CD4-positive, alpha-beta T cell (primary cell): ENCODE measurements at regions not wholly inside any gene's neighbourhood (a gene's known extent, or its start where the extent isn't known, plus 50 kb on each side); places are given as distances from the start of the nearest gene placed in this dataset.
"Not testable (repeated sequence)": the region's sequence is repeated elsewhere in the genome, so short reads cannot be mapped to it uniquely, and the experiment has no call there.

ENCODE experiments used
- ATAC-seq: fragments of 200-7000 bp; cut with Tn5 transposase; one replicate; pipeline ENCODE4 v1.10.0; 2022; ENCODE audit warnings: mild to moderate bottlenecking; ENCODE audit not compliant: poor library complexity
- CTCF ChIA-PET: fragments of 350-600 bp; sonication (Branson Sonifier 250); formaldehyde crosslinking; loops from one replicate; lab custom pipeline; 2021; ENCODE audit warnings: antibody characterized with exemption, inconsistent platforms; lab: Charles Lee
- POLR2A ChIA-PET: fragments of 350-600 bp; sonication (Branson Sonifier 250); formaldehyde crosslinking; loops from one replicate; lab custom pipeline; 2021; ENCODE audit warnings: antibody characterized with exemption, inconsistent platforms; lab: Charles Lee
- DNase-seq, 14 experiments: peaks; one replicate each; pipeline ENCODE4 v3.0.0-alpha.2; 2013 to 2020; ENCODE audit warnings: mixed read lengths in 2 of 14
- H3K27ac ChIP-seq, 2 donors: one replicate each; pipeline versions ENCODE4 v1.5.1 to v1.7.0; 2013; ENCODE audit warnings: low read length in 2 of 2, low read depth in 1 of 2, mild to moderate bottlenecking in 1 of 2
- H3K27me3 ChIP-seq, 2 experiments: 1 replicate in 1 of 2; 2 replicates in 1 of 2; pipeline versions ENCODE4 v1.6.1 to v1.7.0; 2013; ENCODE audit warnings: low read length in 2 of 2, control low read depth in 1 of 2, mild to moderate bottlenecking in 1 of 2, moderate library complexity in 1 of 2; ENCODE audit not compliant: insufficient read depth in 2 of 2, control insufficient read depth in 1 of 2
- H3K36me3 ChIP-seq: one replicate; pipeline ENCODE4 v1.6.1; 2013; ENCODE audit warnings: low read length, control low read depth; ENCODE audit not compliant: insufficient read depth
- H3K4me1 ChIP-seq: one replicate; pipeline ENCODE4 v1.6.1; 2013; ENCODE audit warnings: low read length, control low read depth; ENCODE audit not compliant: insufficient read depth
- H3K4me3 ChIP-seq: one replicate; pipeline ENCODE4 v1.5.1; 2013; ENCODE audit warnings: mild to moderate bottlenecking, low read length, moderate library complexity
- H3K9me3 ChIP-seq, 2 experiments: 1 replicate in 1 of 2; 2 replicates in 1 of 2; pipeline versions ENCODE4 v1.6.1 to v1.7.0; 2013; ENCODE audit warnings: low read length in 2 of 2, mild to moderate bottlenecking in 2 of 2, control low read depth in 1 of 2, moderate library complexity in 1 of 2; ENCODE audit not compliant: control insufficient read depth in 1 of 2, insufficient read depth in 1 of 2
- H3K27ac Mint-ChIP-seq: one replicate; pipeline ENCODE4 v1.8.0; 2020; ENCODE audit warnings: mixed read lengths
- H3K27me3 Mint-ChIP-seq: one replicate; pipeline ENCODE4 v1.8.0; 2021; ENCODE audit warnings: mixed read lengths
- H3K36me3 Mint-ChIP-seq: one replicate; pipeline ENCODE4 v1.8.0; 2021; ENCODE audit warnings: low read depth, mixed read lengths
- H3K4me1 Mint-ChIP-seq: one replicate; pipeline ENCODE4 v1.8.0; 2021; ENCODE audit warnings: low read depth, mixed read lengths
- H3K4me3 Mint-ChIP-seq: one replicate; pipeline ENCODE4 v1.8.0; 2020; ENCODE audit warnings: mild to moderate bottlenecking, mixed read lengths
- H3K9me3 Mint-ChIP-seq: one replicate; pipeline ENCODE4 v1.8.0; 2020; ENCODE audit warnings: mixed read lengths
- intact Hi-C, 2 experiments: fragments of 100-400 bp; cut with DNase I in 1 of 2; cut with micrococcal nuclease in 1 of 2; formaldehyde crosslinking; loops; one replicate each; pipeline versions ENCODE4 v1.15.1 to v1.9.0; 2023 to 2025; cut with DNase I, micrococcal nuclease
- TF ChIP-seq, protein P1 (sequence below): fragments of 200-600 bp; IDR thresholded peaks from one replicate; pipeline ENCODE4 v1.8.0; 2022; ENCODE audit warnings: antibody characterized with exemption, mild to moderate bottlenecking

DNA sequence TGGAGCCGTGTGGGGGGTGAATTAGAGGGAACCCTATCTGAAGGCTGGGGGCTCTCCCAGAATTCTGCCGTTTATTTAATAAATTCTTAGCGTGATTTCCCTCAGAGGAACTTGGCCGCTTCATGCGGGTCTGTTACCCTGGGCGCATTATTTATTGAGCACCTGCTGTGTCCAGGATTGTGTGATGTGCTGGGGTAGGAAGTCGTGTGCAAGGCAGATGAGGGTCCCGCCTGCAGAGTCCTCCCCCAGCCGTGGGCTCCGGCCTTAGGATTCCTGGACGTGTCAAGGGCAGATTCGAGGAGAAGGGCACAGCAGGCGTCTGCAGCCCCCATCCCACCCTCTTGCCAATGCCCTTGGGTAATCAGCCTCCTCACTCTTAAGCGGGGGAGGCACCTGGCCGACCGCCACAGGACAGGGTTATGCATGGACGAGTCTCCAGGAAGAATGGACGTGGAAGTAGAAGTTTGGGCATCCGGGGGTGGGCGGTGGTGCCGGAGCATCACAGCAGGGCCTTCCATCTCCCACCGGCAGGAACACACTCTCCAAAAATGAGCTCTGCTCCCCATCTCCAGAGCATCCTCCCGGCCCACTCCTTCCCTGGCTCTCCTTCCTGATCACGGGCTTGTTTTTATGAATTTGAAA lies 233.3 kb upstream of the C1orf174 start:
- Mint-ChIP-seq H3K27me3 (peaks cover 7% of the 10 kb centered on the region), H3K36me3 (no peaks in the 10 kb centered on the region), H3K4me3 (no peak overlapping the region), H3K4me1 (no peaks in the 10 kb centered on the region), H3K9me3 (peaks cover 11% of the 10 kb centered on the region), H3K27ac (no peak overlapping the region)
- intact Hi-C loops = no loop called here
- POLR2A ChIA-PET = no interaction called here
- Histone ChIP-seq H3K36me3 (no peaks in the 10 kb centered on the region), H3K9me3 (peaks cover 0 to 20% of the 10 kb centered on the region in 2 experiments), H3K4me3 (no peak overlapping the region), H3K27ac (no peak overlapping the region), H3K4me1 (no peaks in the 10 kb centered on the region), H3K27me3 (peaks cover 0 to 2% of the 10 kb centered on the region in 2 experiments)
- DNase-seq (no peak), ATAC-seq (no peak)
- CTCF ChIA-PET = no interaction called here
- TF ChIP-seq, protein P1, sequence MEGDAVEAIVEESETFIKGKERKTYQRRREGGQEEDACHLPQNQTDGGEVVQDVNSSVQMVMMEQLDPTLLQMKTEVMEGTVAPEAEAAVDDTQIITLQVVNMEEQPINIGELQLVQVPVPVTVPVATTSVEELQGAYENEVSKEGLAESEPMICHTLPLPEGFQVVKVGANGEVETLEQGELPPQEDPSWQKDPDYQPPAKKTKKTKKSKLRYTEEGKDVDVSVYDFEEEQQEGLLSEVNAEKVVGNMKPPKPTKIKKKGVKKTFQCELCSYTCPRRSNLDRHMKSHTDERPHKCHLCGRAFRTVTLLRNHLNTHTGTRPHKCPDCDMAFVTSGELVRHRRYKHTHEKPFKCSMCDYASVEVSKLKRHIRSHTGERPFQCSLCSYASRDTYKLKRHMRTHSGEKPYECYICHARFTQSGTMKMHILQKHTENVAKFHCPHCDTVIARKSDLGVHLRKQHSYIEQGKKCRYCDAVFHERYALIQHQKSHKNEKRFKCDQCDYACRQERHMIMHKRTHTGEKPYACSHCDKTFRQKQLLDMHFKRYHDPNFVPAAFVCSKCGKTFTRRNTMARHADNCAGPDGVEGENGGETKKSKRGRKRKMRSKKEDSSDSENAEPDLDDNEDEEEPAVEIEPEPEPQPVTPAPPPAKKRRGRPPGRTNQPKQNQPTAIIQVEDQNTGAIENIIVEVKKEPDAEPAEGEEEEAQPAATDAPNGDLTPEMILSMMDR = no peak

DNA sequence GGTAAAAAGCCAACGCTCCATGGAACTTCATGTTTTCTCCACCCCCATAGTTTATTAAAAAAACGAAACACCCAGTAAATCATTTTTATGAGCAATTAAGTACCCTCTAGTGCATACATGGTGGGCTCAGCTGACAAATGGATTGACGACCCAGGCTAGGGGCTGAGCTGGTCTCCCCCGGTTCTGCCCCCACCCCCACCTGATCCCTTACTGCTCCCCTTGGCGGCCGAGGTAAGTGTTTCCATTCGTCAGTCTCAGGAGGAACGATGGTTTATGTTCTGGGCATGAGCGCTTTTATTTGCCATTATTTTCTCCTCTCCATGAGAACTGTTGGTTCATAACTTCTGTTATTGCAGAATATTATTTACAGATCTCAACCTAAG lies 233.9 kb upstream of the C1orf174 start:
- H3K4me1 ChIP-seq = no peaks in the 10 kb centered on the region
- H3K36me3 Mint-ChIP-seq = no peaks in the 10 kb centered on the region
- TF ChIP-seq, protein P1 = no peak
- POLR2A ChIA-PET = no interaction called here
- H3K9me3 Mint-ChIP-seq = peaks cover 11% of the 10 kb centered on the region
- H3K27me3 ChIP-seq = peaks cover 0 to 7% of the 10 kb centered on the region in 2 experiments
- H3K4me1 Mint-ChIP-seq = no peaks in the 10 kb centered on the region
- H3K27ac Mint-ChIP-seq = no peak overlapping the region
- H3K27me3 Mint-ChIP-seq = peaks cover 7% of the 10 kb centered on the region
- intact Hi-C loops = no loop called here
- H3K36me3 ChIP-seq = no peaks in the 10 kb centered on the region
- H3K27ac ChIP-seq = no peak overlapping the region
- CTCF ChIA-PET = no interaction called here
- DNase-seq (no peak), ATAC-seq (no peak)
- no peak overlapping the region for H3K4me3 ChIP-seq
- peaks cover 0 to 20% of the 10 kb centered on the region in 2 experiments for H3K9me3 ChIP-seq
- H3K4me3 Mint-ChIP-seq = no peak overlapping the region

DNA sequence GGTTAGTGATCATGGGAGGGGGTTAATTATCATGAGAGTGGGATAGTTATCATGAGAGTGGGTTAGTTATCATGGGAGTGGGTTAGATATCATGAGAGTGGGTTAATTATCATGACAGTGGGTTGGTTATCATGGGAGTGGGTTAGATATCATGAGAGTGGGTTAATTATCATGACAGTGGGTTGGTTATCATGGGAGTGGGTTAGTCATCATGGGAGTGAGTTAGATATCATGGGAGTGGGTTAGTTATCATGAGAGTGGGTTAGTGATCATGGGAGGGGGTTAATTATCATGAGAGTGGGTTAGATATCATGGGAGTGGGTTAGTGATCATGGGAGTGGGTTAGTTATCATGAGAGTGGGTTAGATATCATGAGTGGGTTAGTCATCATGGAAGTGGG lies 235.8 kb upstream of the C1orf174 start:
- H3K27ac ChIP-seq, H3K4me3 ChIP-seq, DNase-seq, H3K36me3 Mint-ChIP-seq, H3K4me3 Mint-ChIP-seq, CTCF ChIA-PET, ATAC-seq, H3K4me1 ChIP-seq, POLR2A ChIA-PET, H3K4me1 Mint-ChIP-seq, H3K36me3 ChIP-seq, intact Hi-C loops, H3K27ac Mint-ChIP-seq: not testable (repeated sequence)
- H3K9me3 Mint-ChIP-seq = peaks cover 11% of the 10 kb centered on the region
- H3K9me3 ChIP-seq = peaks cover 0 to 22% of the 10 kb centered on the region in 2 experiments
- H3K27me3 Mint-ChIP-seq = peaks cover 15% of the 10 kb centered on the region
- H3K27me3 ChIP-seq = peaks cover 5 to 20% of the 10 kb centered on the region in 2 experiments
